ENCODE measurements at regions not wholly inside any gene's neighbourhood (a gene's known extent, or its start where the extent isn't known, plus 50 kb on each side); places are given as distances from the start of the nearest gene placed in this dataset.

GRCh38 chr13:53357582-53357981 is 329.0 kb downstream of the OLFM4 start:
- no peak for TF ChIP-seq CTCF (IDR thresholded peaks at IDR 0.05; ENCODE audit: low read depth, low read length, poor library complexity, severe bottlenecking)
- no peak for TF ChIP-seq EZH2phosphoT487 (IDR thresholded peaks at IDR 0.05; ENCODE audit: borderline replicate concordance, low read length)
